NCI-H2196 treated with DMSO at 0.1 percent for 48 hours (cell line): ENCODE measurements at regions not wholly inside any gene's neighbourhood (a gene's known extent, or its start where the extent isn't known, plus 50 kb on each side); places are given as distances from the start of the nearest gene placed in this dataset.

Source experiments
- DNase-seq: peaks from one replicate; lab custom pipeline; 2025; ENCODE audit not compliant: unreplicated experiment; lab: John Stamatoyannopoulos, UW

DNA sequence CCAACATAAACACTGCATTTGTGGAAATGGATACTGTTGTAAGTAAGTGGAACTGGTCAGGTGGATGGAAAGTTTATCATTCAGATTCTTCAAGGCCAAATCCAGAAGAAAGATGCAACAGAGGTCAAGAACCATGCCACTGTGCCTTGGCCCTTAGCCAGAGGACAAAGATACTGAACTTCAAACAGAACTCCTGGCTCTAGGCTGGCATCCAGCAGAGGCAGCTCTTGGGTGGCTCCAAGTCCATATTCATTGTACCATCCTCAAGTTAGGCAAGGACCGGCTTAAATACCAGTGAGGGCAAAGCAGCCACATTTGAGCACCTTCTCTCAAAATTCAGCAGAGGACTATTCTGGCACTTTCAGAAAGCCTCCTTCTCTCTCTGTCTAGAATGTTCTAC lies 53.2 kb downstream of the DNAAF9 start:
- DNase-seq, result no peak

DNA sequence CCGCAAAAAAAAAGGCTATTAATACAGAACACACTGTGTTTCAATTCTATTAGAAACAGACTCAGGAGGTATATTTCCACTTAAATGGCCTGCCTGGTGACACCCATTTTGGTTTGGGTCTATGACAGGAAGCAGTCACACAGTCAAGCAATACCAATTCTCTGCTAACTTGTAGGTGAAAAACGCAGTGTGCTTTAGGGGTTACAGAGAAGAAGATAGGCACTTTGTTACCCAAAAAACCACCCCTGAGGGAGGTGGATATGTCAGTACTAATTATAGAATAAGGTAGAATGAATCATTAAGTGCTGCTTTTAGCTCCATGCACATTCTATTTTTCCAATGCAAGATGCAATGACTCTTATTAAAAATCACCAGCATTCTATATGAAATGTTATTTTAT lies 53.8 kb downstream of the DNAAF9 start:
- DNase-seq, result no peak

DNA sequence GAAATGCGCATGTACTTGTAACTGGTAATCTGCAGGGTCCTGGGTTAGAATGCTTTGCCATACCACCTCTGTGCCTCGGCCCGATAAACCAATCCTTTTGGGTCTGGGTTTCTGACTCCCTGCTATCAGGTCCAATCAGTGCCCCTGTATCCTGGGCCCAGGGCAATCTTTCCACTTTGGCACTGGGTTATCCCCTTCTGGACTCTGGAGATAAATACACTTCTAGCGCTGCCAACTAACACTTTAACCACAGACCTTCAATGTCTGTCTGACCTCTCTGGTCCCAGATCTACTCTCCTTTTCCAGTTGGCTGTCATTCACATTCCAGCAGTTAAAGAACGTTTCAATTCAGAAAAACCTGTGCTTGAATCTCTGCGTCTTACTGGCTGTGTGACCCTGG lies 55.3 kb downstream of the DNAAF9 start:
- no peak for DNase-seq

- no peak for DNase-seq
Measured at GRCh38 chr20:3350422-3350821, 57.0 kb downstream of the DNAAF9 start.

DNA sequence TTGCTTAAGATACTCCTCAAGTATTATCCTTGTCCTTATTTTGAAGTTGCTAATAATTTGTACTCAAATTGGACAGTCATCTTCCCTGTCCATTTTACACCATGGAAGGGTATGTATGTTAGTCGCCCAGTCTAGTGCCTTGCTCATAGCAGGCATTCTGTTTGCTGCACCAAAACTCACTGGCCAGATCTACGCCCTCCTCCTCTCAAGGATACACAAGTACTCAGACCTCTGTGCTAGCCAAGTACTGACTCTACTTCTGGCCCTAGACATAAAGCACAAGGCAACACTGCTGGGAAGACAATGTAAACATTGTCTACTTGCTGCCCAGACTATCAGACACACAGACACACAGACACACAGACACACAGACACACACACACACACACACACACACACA lies 57.7 kb downstream of the DNAAF9 start:
- no peak for DNase-seq

DNA sequence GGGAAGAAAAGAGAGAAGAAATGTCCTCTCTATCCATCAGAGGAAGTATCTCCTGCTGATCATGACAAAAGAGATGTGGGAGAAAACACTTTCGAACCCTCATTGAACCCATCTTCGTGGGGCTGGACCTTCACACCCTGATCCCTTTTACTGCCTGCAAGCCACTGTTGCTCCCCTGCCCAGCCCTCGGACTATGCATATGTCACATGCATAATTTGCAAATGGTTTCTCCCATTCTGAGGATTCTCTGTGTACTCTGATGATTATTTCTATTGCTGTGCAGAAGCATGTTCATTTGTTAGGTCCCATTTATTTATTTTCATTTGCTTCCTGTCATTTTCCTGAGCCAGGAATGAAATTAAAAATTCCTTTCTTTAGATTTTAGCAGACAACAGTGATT lies 64.7 kb downstream of the DNAAF9 start:
- no peak for DNase-seq

DNA sequence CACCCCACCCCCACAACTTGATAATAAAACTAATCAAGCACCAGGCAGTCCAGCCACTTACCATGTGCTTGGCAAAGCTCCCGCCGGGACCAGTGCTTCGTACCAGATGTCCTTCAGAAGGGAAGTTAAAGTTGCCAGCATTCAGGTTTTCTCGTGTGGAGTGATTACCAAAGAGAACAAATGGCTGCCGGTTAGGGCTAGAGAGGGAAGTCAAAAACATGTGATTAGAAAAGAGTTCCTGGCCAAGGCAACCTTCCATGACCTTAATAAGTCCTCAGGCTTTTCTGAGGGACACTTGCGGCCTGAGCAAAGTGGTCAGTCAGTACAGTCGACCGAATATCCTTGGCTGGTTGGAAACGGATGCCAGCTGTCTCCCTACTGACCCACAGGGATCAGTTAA lies 67.0 kb downstream of the DNAAF9 start:
- no peak for DNase-seq

GRCh38 chr20:3339571-3339970 lies 67.9 kb downstream of the DNAAF9 start:
- no peak for DNase-seq

GRCh38 chr20:3339076-3339475 lies 68.4 kb downstream of the DNAAF9 start:
- DNase-seq, result no peak

DNA sequence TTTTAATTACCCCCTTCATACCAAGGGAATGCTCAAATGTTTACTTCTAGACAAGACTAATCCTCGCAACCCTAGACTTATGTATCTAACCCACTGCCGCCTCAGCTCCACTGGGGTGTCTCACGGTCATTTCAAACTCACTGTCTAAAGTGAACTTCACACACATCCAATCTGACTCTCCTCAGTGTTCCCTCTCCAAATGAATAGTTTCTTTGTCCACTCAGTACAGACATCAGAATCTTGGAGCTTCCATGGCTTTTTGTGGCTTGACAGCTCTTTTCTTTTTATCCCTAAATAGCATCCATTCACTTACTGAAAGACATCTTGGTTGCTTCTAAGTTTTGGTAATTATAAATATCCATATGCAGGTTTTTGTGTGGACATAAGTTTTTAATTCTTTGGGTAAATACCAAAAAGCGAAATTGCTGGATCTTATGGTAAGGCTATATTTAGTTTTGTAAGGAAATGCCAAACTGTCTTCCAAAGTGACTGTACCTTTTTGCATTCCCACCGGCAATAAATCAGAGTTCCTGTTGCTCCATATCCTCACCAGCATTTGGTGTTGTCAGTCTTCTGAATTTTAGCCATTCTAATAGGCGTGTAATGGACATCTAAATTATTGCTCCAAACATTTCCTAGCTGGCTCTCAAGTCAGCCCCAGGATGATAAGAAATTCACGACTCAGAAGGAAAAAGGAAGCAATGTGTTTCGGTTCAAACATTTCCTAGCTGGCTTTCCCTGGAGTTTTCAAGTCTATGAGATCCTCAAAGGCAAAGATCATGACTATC lies 73.1 kb downstream of the DNAAF9 start:
- no peak for DNase-seq

DNA sequence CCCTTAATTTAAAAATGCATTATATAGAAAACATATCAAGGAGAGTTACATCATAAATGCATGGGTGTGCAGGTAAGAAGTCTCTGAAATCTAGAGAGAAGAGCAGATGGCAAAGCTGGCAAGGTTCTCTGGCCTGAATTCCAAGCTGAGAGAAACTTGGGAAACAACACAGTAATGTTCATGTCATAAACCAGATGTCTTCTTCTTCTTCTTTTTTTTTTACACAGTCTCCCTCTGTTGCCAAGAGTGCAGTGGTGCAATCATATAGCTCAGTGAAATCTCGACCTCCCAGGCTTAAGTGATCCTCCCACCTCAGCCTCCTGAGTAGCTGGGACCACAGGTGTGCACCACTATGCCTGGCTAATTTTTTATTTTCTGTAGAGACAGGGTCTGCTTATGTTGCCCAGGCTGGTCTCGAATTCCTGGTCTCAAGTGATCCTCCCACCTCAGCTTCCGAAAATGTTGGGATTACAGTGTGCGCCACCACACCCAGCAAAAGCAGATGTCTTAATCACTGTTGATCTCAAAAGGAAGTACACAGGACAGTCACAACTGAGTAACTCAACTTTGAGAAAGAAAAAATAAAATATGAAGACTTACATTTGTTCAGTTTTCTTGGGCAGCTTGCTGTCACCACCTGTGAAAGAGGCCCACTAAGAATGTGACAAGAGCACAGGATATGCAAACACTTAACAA lies 77.3 kb downstream of the DNAAF9 start:
- no peak for DNase-seq

- no peak for DNase-seq
Measured at GRCh38 chr20:3328501-3328900, 79.0 kb downstream of the DNAAF9 start.

GRCh38 chr20:3326779-3327521 lies 80.5 kb downstream of the DNAAF9 start:
- DNase-seq, result no peak

- DNase-seq, result no peak
Measured at GRCh38 chr20:3325864-3326263, 81.6 kb downstream of the DNAAF9 start.

GRCh38 chr20:3323398-3323797 lies 84.1 kb downstream of the DNAAF9 start:
- DNase-seq, result no peak

DNA sequence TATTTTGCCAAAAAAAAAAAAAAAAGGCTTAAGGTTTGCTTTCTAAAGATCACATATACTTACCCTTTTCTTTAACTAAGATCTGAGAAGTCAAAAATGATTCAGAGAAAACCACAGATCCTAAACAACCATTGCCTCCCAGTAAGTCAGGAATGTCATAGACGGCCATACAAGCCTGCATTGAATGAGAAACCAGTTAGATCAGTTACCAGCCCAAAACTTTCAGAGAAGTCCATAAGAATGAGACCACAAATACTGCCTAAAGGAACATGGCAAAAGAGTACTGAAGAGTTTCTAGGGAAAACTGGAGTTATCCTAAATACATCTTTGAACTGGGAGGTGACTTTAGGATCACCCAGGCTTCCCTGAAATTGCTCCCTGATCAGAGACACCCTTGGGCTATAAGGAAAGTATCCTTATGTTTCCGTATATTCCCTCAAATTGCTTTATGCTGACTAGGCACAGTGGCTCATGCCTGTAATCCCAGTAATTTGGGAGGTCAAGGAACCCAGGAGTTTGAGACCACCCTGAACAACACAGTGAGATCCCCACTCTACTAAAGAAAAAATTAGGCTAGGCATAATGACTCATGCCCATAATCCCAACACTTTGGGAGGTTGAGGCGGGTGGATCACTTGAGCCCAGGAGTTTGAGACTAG lies 79.4 kb upstream of the SLC4A11 start:
- DNase-seq, result no peak

DNA sequence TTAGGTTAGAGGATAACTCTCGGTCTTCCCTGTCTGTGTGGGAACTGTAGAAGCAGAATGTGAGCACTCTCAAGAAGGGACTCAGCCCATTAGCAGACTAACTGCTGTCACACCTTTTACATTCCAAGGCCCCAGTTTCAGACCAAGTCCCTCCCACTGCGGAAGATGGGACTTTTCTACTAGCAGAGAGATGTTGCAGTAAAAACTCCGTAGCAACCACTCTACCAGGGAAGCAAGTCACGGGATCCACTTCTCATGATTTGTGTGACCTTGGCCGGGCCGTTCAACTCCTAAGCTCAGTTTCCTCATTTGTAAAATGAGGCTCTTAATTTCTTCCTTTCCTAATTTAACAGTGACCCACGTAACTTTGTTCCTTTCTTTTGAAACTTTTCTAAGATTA lies 77.1 kb upstream of the SLC4A11 start:
- DNase-seq, result no peak

DNA sequence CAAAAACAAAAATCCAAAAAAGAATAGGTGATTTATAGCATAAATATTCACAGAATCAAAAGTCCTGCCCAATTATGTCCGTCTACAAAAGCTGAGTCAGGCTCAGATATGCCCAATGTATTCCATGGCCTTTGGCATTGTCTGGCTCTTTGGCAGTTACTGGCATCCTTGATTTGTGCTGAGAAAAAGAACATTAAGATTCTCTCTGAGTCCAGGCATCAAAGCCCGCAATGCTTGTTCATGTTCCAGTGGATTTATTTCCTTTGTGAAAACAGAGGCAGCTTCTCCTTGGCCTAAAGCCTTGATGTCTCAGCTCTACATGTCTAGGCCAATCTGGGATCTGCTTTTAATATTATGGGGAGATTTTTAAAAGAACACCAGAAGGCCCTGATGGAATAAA lies 76.1 kb upstream of the SLC4A11 start:
- DNase-seq, result no peak

GRCh38 chr20:3314391-3314790 lies 75.4 kb upstream of the SLC4A11 start:
- no peak for DNase-seq

DNA sequence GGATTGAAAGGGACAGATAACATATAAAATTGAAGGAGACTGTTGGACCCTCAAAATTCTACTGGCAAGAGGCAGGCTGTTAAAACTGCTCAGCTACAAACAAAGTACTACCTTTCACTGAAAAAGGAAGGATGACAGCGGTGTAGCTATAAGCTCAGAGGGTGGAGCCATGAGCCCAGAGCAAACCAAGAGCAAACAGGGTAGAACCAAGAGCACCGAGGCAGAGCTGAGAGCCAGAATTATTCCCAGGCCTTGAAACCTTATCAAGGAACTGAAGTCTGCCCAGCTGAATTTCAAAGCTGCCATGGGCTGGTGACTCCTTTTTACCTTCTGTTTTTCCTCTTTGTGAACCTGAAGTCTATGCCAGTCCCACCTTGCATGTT lies 74.7 kb upstream of the SLC4A11 start:
- no peak for DNase-seq

GRCh38 chr20:3312940-3313682 lies 74.1 kb upstream of the SLC4A11 start:
- DNase-seq, result no peak
